ENCODE measurements at regions not wholly inside any gene's neighbourhood (a gene's known extent, or its start where the extent isn't known, plus 50 kb on each side); places are given as distances from the start of the nearest gene placed in this dataset.

DNA sequence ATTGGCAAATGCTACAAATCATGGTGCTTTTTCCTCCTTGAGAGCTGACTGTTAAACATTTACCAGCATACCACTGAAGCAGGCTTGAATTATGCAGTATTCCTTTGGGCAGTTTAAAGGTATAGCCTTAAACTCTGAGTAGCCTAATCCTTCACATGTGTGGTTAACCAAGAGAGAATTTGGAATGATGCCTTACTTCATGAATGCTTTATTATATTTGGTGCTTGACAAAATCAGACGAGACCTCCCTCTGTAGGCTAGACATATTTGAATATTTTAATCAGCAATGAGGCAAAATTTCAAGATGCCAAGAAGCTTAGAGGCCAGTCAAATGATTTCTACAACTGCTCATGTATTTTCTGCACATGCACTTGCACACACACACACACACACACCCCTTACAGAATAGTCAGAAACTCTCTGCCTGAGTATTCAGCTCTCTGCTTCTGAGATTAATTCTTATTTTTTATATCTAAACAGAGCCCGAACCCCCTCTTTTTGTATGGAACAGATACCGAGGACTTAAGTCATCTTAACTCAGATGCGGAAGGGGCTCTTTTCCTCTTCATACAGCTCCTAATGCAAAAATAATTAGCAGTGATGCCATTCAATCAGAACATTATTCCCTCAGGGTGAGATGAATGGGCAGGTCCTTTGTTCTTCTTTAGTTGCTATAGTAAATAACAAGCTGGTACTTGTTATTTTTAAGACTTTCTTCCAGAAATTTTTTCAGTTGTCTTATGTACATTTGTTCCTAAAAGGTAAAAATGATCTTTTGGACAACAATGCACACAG is 195.5 kb upstream of the TMC3 start:
- FAIRE-seq = no peak

GRCh38 chr15:81567924-81568323 is 193.9 kb upstream of the TMC3 start:
- FAIRE-seq = no peak

DNA sequence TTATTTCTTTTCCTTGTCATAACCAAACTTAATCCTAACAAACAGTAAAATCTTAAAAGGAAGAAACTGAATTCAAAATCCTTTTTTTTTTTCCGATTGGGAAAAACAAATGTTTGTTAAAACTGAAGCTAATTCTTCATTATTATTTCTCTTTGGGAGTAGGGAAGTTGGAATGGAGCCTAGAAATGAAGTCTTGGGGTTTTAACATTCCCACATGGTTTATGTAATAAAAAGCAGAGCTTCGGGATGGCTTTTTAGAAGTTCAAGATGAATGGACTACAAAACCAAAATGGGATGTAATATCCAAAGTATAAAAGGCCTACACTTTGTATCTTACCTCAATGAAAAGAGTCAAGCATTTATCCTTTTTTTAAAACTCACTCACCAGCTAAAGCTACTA is 189.0 kb upstream of the TMC3 start:
- FAIRE-seq = no peak

DNA sequence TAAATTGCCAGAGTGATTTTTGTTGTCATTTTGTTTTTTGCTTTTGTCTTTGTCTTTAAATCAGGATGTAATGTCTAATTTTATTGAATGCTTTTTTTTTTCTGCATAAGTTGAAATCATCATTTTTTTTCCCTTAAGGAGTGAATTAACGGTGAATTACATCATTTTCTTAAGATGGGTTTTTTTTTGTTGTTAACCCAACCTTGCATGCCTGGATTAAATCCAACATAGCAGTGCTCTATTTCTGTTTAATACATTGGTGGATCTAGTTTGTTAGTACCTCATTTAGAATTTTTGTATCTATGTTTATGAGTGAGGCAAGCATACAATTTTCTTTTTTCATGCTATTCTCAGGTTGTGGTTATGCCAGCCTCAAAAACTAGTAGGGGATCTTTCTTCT is 186.4 kb upstream of the TMC3 start:
- no peak for FAIRE-seq

DNA sequence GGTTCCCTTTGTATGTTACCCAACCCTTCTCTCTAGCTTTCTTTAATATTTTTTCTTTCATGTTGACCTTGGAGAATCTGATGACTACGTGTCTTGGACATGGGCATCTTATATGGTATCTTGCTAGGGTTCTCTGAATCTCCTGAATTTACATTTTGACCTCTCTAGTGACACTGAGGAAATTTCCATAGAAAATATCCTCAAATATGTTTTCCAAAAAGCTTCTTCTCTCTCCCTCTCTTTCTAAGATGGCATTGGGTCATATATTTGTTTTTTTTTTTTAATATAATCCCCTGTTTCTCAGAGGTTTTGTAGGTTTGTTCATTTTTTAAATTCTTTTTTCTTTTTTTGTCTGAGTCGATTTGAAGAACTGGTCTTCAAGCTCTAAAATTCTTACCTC is 184.0 kb upstream of the TMC3 start:
- no peak for FAIRE-seq

DNA sequence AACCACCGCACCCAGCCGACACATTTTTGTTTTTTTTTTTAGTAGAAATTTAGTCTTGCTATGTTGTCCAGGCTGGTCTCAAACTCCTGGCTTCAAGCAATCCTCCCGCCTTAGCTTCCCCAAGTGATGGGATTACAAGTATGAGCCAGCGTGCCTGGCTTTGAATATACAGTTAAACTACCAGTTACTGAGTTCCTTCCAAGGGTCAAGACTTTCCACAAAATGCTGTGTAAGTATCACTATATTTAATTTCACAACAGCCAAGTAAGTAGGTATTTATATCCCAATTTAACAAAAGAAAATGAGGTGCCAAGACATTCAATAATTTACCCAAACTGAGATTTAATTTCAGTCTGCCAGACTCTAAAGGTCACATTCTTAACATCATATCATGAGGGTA is 181.3 kb upstream of the TMC3 start:
- no peak for FAIRE-seq

- FAIRE-seq = no peak
Observed at GRCh38 chr15:81548365-81549130, 174.5 kb upstream of the TMC3 start.

DNA sequence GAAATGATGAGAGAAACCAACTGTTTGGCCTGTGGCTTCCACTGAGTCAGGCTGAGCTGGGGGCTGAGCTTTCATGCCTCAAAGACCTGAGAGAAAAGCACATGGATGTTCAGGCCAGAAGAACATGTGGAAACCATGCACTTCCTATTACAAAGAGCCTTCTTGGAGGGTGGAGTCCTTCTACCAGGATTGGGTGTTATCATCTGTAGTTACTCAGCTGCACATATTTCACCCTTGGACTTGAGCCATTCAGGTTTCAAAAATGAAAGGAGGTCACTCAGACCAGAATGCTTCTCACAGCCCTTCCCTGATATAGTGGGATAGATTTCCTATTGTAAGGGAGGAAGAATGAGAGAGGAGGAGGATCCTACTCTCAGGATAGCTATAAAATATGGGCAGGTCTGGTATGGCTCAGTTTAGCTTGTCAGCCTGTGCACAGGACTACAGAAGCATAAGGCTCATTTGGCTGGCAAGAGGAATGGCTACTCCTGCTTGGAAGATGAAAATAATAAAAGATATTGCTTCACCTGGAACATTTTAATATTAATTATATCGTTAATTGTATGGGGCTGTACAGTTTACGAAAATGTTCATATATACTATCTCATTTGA is 173.6 kb upstream of the TMC3 start:
- no peak for FAIRE-seq

DNA sequence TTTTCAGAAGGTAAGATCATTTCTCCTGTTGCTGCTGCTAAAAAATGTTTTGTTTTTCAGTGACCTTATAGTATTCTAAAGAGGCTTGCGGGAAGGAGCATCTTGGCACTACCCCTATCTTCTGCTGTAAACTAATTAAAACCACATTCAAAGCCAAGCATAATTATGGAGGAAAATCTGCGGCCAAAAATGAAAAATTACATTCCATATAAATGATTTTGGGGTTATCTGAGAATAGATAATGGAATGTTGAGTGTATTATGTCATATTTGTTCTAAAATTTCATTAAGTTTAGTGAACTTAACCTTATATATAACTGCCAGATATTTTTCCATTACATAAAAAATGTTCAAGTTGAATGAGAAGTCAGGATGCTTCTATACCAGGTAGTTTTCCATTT is 170.4 kb upstream of the TMC3 start:
- FAIRE-seq = no peak

DNA sequence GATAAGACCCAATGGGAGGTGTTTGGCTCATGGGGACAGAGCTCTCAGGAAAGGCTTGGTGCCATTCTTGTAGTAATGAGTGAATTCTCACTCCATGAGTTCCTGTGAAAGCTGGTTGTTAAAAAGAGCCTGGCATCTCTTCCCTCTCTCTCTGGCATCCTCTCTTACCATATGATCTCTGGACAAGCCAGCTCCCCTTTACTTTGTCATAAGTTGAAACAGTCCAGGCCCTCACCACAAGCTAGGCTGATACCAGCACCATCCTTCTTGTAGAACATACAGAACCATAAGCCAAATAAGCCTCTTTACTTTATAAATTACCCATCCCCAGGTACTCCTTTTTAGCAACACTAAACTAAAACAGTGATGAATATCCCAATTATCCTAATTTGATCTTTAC is 166.9 kb upstream of the TMC3 start:
- no peak for FAIRE-seq

DNA sequence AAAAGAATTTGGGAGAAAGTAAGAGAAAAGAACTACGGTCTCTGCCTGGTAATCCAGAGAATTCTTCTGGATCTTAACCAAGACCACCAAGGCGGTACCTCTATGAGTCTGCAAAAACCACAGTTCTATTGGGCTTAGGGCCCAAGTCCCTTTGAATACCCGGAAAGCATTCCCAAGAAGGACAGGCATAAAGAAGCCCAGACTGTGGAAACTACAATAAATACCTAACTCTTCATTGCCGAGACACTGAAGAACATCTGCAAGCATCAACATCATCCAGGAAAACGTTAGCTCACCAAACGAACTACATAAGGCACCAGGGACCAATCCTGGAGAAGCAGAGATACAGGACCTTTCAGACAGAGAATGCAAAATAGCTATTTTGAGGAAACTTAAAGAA is 162.3 kb upstream of the TMC3 start:
- no peak for FAIRE-seq

GRCh38 chr15:81534124-81534523 is 160.1 kb upstream of the TMC3 start:
- no peak for FAIRE-seq

GRCh38 chr15:81532001-81532400 is 158.0 kb upstream of the TMC3 start:
- no peak for FAIRE-seq

GRCh38 chr15:81531109-81531592 is 157.1 kb upstream of the TMC3 start:
- no peak for FAIRE-seq

GRCh38 chr15:81530271-81530691 is 156.3 kb upstream of the TMC3 start:
- no peak for FAIRE-seq

GRCh38 chr15:81529481-81529880 is 155.5 kb upstream of the TMC3 start:
- no peak for FAIRE-seq

GRCh38 chr15:81526029-81526428 is 152.0 kb upstream of the TMC3 start:
- no peak for FAIRE-seq

DNA sequence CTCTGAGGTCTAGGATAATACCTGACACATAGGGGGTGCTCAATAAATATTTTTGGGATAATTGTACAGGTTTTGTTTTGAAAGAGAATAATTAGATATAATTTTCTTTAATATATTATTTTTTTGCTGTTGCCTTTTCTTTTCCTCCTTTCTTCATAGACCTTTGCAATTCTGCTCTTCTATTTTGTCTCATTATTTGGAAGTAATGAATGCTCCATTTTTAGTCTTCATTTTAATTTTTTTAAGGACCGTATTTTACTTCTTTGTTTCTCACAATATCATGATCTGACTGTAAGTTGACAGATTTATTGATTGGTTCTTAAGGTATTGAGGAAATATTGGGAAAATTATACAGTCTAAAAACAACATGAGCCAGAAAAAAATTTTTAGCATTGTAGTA is 150.5 kb upstream of the TMC3 start:
- no peak for FAIRE-seq

- no peak for FAIRE-seq
Observed at GRCh38 chr15:81523867-81524266, 149.9 kb upstream of the TMC3 start.

- FAIRE-seq = no peak
Observed at GRCh38 chr15:81520480-81520879, 146.5 kb upstream of the TMC3 start.

DNA sequence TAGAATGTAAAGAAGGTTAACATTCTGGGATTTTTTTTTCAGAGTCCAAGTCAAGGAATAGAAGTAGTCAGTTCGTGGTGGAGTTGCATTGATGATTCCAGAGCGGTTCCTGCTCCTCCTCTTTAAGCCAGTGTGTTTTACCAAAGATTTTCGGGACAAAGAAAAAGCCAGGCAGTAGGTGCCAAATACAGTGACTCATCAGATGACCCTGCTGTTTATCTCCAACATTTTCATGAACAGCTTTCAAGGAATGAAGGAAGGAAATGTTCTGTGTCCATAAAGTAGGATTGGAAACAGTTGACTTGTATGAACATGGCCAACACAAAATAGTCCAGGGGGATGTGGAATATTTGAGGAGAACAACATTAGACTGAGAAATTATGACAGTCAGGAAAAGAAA is 142.4 kb upstream of the TMC3 start:
- FAIRE-seq = no peak

GRCh38 chr15:81516012-81516411 is 142.0 kb upstream of the TMC3 start:
- FAIRE-seq = no peak

GRCh38 chr15:81514725-81515124 is 140.7 kb upstream of the TMC3 start:
- FAIRE-seq = no peak

DNA sequence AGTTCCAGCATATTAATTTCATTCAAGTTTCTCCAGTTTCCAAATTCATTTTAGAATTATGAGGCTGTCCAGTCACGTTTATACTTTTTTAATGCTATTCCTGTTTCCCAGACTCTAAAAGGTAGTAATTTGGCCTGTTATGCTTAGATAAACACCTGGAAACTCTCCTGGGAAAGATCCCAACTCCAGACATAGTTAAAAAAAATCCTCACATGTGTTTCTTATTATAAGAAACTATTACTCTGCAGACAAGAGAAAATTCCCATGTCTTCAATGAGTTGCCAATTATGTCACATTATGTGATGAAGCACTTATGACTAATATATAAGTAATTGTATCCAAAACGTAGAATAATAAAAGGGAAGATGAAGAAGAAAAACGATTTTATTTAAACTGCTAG is 137.1 kb upstream of the TMC3 start:
- FAIRE-seq = no peak

All from islet of Langerhans (tissue), 1 donor.